Smooth muscle cell (in vitro differentiated cells): ENCODE measurements at regions not wholly inside any gene's neighbourhood (a gene's known extent, or its start where the extent isn't known, plus 50 kb on each side); places are given as distances from the start of the nearest gene placed in this dataset.

Source experiments
- DNase-seq: peaks from one replicate; lab custom pipeline; 2025; ENCODE audit not compliant: unreplicated experiment; lab: John Stamatoyannopoulos, UW
- H2AFZ ChIP-seq: fragments of 200-600 bp; sonication (generic); 2 replicates; pipeline ENCODE4 v1.6.0; 2016; ENCODE audit warnings: antibody characterized with exemption, low read depth, mild to moderate bottlenecking
- H3F3A ChIP-seq: fragments of 200-600 bp; sonication (generic); 2 replicates; pipeline ENCODE4 v1.6.0; 2017; ENCODE audit warnings: antibody characterized with exemption, low read depth
- H3K27ac ChIP-seq: fragments of 200-600 bp; sonication (generic); 2 replicates; pipeline ENCODE4 v1.5.1; 2016; ENCODE audit warnings: low read depth, mild to moderate bottlenecking
- H3K27me3 ChIP-seq: fragments of 200-600 bp; sonication (generic); 2 replicates; pipeline ENCODE4 v1.6.1; 2016; ENCODE audit warnings: low read depth, mild to moderate bottlenecking
- H3K36me3 ChIP-seq: fragments of 200-600 bp; sonication (generic); 2 replicates; pipeline ENCODE4 v1.5.1; 2016; ENCODE audit warnings: low read depth
- H3K4me1 ChIP-seq: fragments of 200-600 bp; sonication (generic); 2 replicates; pipeline ENCODE4 v1.5.1; 2016; ENCODE audit warnings: low read depth
- H3K4me2 ChIP-seq: fragments of 200-600 bp; sonication (generic); 2 replicates; pipeline ENCODE4 v1.6.0; 2016; ENCODE audit warnings: mild to moderate bottlenecking
- H3K4me3 ChIP-seq: fragments of 200-600 bp; sonication (generic); 2 replicates; pipeline ENCODE4 v1.5.1; 2016; ENCODE audit warnings: mild to moderate bottlenecking
- H3K79me2 ChIP-seq: fragments of 200-600 bp; sonication (generic); 2 replicates; pipeline ENCODE4 v1.6.0; 2016; ENCODE audit warnings: low read depth, mild to moderate bottlenecking
- H3K9ac ChIP-seq: fragments of 200-600 bp; sonication (generic); 2 replicates; pipeline ENCODE4 v1.6.0; 2016; ENCODE audit warnings: low read depth
- H3K9me3 ChIP-seq: fragments of 200-600 bp; sonication (generic); replicated peaks from 2 replicates; pipeline ENCODE4 v1.5.1; 2016; ENCODE audit warnings: low read depth
- H4K20me1 ChIP-seq: fragments of 200-600 bp; sonication (generic); 2 replicates; pipeline ENCODE4 v1.6.0; 2016; ENCODE audit warnings: low read depth
- WGBS: methylation state at CpG from one replicate; pipeline ENCODE4 v1.1.7; 2016; ENCODE audit warnings: low lambda C conversion rate; 5-methylcytosine and 5-hydroxymethylcytosine counted together
- TF ChIP-seq, protein P1 (sequence below): fragments of 200-600 bp; sonication (generic); IDR thresholded peaks from 2 replicates; pipeline ENCODE4 v1.5.1; 2017; ENCODE audit warnings: borderline replicate concordance, mild to moderate bottlenecking, antibody characterized with exemption; ENCODE audit not compliant: insufficient read depth, poor library complexity, severe bottlenecking

DNA sequence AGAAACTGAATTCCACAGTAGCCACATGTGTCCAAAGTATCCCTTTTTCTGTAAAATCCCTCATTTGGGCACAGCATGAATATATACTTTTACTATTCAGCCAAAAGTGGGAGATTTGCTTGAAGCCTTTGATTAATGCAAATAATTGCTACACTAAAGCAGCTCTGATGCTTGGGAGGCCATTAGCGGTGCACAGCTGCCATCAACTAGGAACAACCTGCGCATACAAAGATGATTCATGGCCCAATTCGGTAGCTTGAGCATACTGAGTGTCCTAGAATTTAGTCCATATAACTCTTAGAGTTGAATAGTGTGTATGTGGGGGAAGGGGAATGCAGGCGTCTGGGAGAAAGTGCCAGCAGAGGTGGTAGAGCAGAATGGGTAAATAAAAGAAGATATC, 277.0 kb upstream of the RMST start:
- no peak overlapping the region for H3K9ac ChIP-seq
- H2AFZ ChIP-seq, result no peak overlapping the region
- WGBS, result 90% methylated on average over 4 of the region's 4 CpGs
- H3K79me2 ChIP-seq, result no peaks in the 10 kb centered on the region
- H3K9me3 ChIP-seq, result peaks cover 7% of the 10 kb centered on the region
- H3K36me3 ChIP-seq, result no peaks in the 10 kb centered on the region
- no peak for DNase-seq
- no peaks in the 10 kb centered on the region for H3K27me3 ChIP-seq
- H3K27ac ChIP-seq, result no peak overlapping the region
- no peak overlapping the region for H3K4me2 ChIP-seq
- H3K4me3 ChIP-seq, result no peak overlapping the region
- H4K20me1 ChIP-seq, result no peaks in the 10 kb centered on the region
- H3K4me1 ChIP-seq, result no peaks in the 10 kb centered on the region
- no peaks in the 10 kb centered on the region for H3F3A ChIP-seq
- TF ChIP-seq, protein P1, sequence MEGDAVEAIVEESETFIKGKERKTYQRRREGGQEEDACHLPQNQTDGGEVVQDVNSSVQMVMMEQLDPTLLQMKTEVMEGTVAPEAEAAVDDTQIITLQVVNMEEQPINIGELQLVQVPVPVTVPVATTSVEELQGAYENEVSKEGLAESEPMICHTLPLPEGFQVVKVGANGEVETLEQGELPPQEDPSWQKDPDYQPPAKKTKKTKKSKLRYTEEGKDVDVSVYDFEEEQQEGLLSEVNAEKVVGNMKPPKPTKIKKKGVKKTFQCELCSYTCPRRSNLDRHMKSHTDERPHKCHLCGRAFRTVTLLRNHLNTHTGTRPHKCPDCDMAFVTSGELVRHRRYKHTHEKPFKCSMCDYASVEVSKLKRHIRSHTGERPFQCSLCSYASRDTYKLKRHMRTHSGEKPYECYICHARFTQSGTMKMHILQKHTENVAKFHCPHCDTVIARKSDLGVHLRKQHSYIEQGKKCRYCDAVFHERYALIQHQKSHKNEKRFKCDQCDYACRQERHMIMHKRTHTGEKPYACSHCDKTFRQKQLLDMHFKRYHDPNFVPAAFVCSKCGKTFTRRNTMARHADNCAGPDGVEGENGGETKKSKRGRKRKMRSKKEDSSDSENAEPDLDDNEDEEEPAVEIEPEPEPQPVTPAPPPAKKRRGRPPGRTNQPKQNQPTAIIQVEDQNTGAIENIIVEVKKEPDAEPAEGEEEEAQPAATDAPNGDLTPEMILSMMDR, result no peak

DNA sequence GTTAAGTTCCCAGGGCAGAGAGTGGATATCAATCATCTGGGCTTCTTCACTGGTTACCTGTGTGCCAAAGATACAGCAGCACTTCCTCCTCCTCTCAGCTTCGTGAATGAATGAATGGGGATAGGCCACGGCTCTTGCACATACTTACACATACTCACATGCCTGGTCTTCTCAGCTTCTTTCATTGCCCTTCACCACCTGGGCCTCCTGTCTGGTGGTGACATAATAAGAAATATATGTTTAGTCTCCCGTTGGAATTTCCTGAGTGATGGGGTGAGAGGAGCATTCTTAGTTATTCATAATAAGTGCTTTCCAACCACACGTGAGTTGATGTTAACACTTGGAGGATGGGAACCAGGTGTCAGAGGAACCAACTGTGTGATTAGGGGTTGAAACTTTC, 268.1 kb upstream of the RMST start:
- no peak overlapping the region for H3K4me3 ChIP-seq
- H3K27me3 ChIP-seq, result no peaks in the 10 kb centered on the region
- no peaks in the 10 kb centered on the region for H3F3A ChIP-seq
- no peak overlapping the region for H3K4me2 ChIP-seq
- TF ChIP-seq, protein P1, result no peak
- H3K36me3 ChIP-seq, result no peaks in the 10 kb centered on the region
- H3K79me2 ChIP-seq, result no peaks in the 10 kb centered on the region
- no peak overlapping the region for H2AFZ ChIP-seq
- H4K20me1 ChIP-seq, result no peaks in the 10 kb centered on the region
- H3K9ac ChIP-seq, result no peak overlapping the region
- no peak overlapping the region for H3K27ac ChIP-seq
- H3K4me1 ChIP-seq, result no peaks in the 10 kb centered on the region
- WGBS, result 79% methylated on average over 4 of the region's 4 CpGs
- peaks cover 5% of the 10 kb centered on the region for H3K9me3 ChIP-seq
- no peak for DNase-seq

GRCh38 chr12:97200181-97200580, 262.4 kb upstream of the RMST start:
- TF ChIP-seq, protein P1, result no peak
- no peaks in the 10 kb centered on the region for H3F3A ChIP-seq
- DNase-seq, result no peak
- H3K36me3 ChIP-seq, result no peaks in the 10 kb centered on the region
- WGBS, result 90% methylated on average over 5 of the region's 5 CpGs
- H3K9ac ChIP-seq, result no peak overlapping the region
- no peaks in the 10 kb centered on the region for H3K27me3 ChIP-seq
- no peaks in the 10 kb centered on the region for H3K9me3 ChIP-seq
- H3K4me3 ChIP-seq, result no peak overlapping the region
- H4K20me1 ChIP-seq, result no peaks in the 10 kb centered on the region
- H3K4me1 ChIP-seq, result no peaks in the 10 kb centered on the region
- no peak overlapping the region for H2AFZ ChIP-seq
- H3K4me2 ChIP-seq, result no peak overlapping the region
- no peak overlapping the region for H3K27ac ChIP-seq
- H3K79me2 ChIP-seq, result no peaks in the 10 kb centered on the region

GRCh38 chr12:97203408-97203807, 259.2 kb upstream of the RMST start:
- Histone ChIP-seq H2AFZ (no peak overlapping the region), H3K27me3 (no peaks in the 10 kb centered on the region), H4K20me1 (no peaks in the 10 kb centered on the region), H3K4me2 (no peak overlapping the region), H3K4me3 (no peak overlapping the region), H3K9me3 (no peaks in the 10 kb centered on the region), H3K36me3 (no peaks in the 10 kb centered on the region), H3K27ac (no peak overlapping the region), H3F3A (no peaks in the 10 kb centered on the region), H3K4me1 (no peaks in the 10 kb centered on the region), H3K79me2 (no peaks in the 10 kb centered on the region), H3K9ac (no peak overlapping the region)
- no peak for DNase-seq
- TF ChIP-seq, protein P1, result no peak
- WGBS, result 89% methylated on average over 3 of the region's 3 CpGs
